Kidney (tissue), 13 donors: ENCODE measurements at regions not wholly inside any gene's neighbourhood (a gene's known extent, or its start where the extent isn't known, plus 50 kb on each side); places are given as distances from the start of the nearest gene placed in this dataset.

Experiments used
- DNase-seq, 5 donors: peaks; one replicate each; pipeline ENCODE4 v3.0.0-alpha.2; 2013 to 2020
- FAIRE-seq: peaks from 2 replicates; lab custom pipeline; 2012; peaks lifted over from hg19 to GRCh38; lab: Jason Lieb, UNC
- H3K27ac ChIP-seq, 2 donors: one replicate each; pipeline ENCODE4 v1.7.0; 2013; ENCODE audit warnings: low read depth in 2 of 2, low read length in 2 of 2, inconsistent platforms in 1 of 2
- H3K27me3 ChIP-seq: one replicate; pipeline ENCODE4 v1.7.1; 2013; ENCODE audit warnings: low read length, inconsistent platforms; ENCODE audit not compliant: control insufficient read depth, insufficient read depth
- H3K36me3 ChIP-seq, 3 donors: one replicate each; pipeline versions ENCODE4 v1.7.0 to v1.7.1; 2013; ENCODE audit warnings: low read length in 3 of 3, control low read depth in 1 of 3, inconsistent platforms in 1 of 3; ENCODE audit not compliant: insufficient read depth in 3 of 3, control insufficient read depth in 2 of 3
- H3K4me1 ChIP-seq, 3 donors: one replicate each; pipeline versions ENCODE4 v1.7.0 to v1.7.1; 2013; ENCODE audit warnings: low read length in 3 of 3, inconsistent platforms in 1 of 3, low read depth in 1 of 3; ENCODE audit not compliant: control insufficient read depth in 2 of 3, insufficient read depth in 2 of 3
- H3K4me3 ChIP-seq, 3 donors: one replicate each; pipeline versions ENCODE4 v1.7.0 to v1.8.1; 2013; ENCODE audit warnings: low read length in 3 of 3, control low read depth in 1 of 3, inconsistent platforms in 1 of 3
- H3K9ac ChIP-seq, 3 donors: one replicate each; pipeline versions ENCODE4 v1.7.0 to v1.7.1; 2013; ENCODE audit warnings: low read length in 3 of 3, control low read depth in 1 of 3, inconsistent platforms in 1 of 3
- H3K9me3 ChIP-seq, 3 donors: one replicate each; pipeline versions ENCODE4 v1.7.0 to v1.7.1; 2013; ENCODE audit warnings: low read length in 3 of 3, control low read depth in 1 of 3, inconsistent platforms in 1 of 3; ENCODE audit not compliant: control insufficient read depth in 2 of 3, insufficient read depth in 1 of 3
- intact Hi-C: fragments of 100-400 bp; cut with DNase I; formaldehyde crosslinking; loops from one replicate; pipeline ENCODE4 v1.11.1; 2022
- TF ChIP-seq, protein P1 (sequence below): IDR thresholded peaks from 3 replicates; pipeline ENCODE4 v1.5.1; 2012; ENCODE audit warnings: mild to moderate bottlenecking, moderate library complexity, borderline replicate concordance; ENCODE audit not compliant: insufficient read depth; ENCODE audit errors: extremely low read depth
- donor health status: control.
- donor health status: control.
- donor health status: control.
- donor health status: control.
- donor health status: control.
- donor health status: DM: yes; HTN: yes; CAD: no.
- donor health status: Normal renal cell carcinoma (clear cell type).

DNA sequence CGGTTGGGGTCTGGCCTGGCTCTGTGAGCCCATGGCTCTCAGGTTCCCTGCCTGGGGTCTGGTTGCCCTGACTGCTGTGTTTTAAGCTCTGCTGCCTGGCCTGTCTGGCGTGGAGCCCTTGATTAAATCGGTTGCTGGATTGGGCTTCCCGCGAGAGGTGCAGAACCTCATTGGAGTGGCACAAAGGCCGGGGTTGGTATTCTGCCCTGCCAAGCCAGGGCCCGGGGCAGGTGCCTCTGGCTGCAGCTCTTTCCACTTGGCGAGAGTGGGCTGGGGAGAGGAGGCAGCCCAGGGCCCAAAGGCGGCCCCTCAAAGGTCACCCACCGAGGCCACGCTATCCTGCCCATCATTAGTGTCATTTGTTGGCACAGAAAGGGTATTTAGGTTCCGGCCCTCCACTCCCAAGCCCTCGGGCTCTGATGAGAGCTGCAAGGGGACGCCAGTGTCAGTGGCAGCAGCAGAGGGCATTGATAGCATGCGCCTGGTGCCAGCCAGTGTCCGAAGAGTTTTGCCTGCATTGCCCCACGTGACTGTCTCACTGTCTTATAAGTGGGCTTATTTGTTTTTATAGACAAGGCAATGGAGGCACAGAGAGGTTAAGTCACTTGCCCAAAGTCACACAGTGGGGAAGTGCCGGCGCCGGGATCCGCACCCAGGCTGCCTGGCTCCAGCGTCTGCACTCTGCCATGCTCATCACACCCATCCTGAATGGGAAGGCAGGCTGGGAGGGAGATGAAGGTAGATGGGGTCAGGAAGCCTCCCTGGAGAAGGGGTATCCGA, 68.0 kb upstream of the CIBAR2 start:
- FAIRE-seq (no peak), DNase-seq (peak in 1 of 5 donors; percentile 45)
- TF ChIP-seq, protein P1, sequence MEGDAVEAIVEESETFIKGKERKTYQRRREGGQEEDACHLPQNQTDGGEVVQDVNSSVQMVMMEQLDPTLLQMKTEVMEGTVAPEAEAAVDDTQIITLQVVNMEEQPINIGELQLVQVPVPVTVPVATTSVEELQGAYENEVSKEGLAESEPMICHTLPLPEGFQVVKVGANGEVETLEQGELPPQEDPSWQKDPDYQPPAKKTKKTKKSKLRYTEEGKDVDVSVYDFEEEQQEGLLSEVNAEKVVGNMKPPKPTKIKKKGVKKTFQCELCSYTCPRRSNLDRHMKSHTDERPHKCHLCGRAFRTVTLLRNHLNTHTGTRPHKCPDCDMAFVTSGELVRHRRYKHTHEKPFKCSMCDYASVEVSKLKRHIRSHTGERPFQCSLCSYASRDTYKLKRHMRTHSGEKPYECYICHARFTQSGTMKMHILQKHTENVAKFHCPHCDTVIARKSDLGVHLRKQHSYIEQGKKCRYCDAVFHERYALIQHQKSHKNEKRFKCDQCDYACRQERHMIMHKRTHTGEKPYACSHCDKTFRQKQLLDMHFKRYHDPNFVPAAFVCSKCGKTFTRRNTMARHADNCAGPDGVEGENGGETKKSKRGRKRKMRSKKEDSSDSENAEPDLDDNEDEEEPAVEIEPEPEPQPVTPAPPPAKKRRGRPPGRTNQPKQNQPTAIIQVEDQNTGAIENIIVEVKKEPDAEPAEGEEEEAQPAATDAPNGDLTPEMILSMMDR, result no peak

DNA sequence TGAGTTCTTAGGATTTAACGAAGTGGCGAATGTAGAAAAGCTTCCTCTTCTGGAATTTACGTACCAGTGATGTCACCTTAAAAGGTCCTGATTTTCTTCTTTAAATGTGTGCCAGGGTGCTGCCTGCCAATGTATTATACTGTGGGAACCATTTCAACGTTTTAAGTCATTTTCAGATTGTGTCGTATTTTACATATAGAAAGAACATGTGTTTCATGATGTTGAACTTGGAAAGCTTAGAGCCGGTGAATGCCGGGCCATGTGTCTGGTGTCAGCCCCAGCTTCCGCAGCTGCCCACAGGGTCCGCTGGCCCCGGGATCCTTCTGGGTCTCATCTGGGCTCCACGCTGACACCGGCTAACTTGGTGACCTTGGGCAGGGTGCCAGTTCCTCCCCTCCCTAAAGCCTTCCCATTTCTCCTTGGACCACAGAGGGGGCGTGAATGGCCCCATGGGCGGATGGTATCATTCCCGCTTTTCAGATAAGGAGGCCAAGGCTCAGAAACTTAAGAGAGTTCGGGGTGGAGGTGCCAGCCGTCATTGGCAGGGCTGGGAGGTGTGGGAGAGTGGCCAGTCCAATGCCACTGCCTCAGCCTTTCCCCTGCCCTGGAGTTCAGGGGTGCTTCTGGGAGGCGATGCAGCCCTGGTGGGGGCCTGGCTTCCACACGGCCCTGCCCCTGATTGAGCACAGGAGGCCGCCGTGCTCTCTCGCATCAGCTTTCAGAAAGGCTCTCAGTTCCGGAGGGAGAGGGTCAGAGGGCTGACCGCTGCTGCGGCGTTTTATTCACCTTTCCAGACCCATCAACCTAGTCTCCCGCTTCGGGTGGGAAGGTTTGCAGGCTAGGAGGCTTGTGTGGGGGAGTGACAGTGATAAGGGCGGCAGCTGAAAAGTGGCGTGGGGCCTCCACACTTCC, 68.8 kb upstream of the CIBAR2 start:
- Histone ChIP-seq H3K4me1 (no peaks in the 10 kb centered on the region), H3K9me3 (peaks cover 0 to 10% (median 0%) of the 10 kb centered on the region in 3 donors), H3K36me3 (peaks cover 0 to 3% (median 0%) of the 10 kb centered on the region in 3 donors), H3K4me3 (no peak overlapping the region), H3K9ac (no peak overlapping the region), H3K27me3 (no peaks in the 10 kb centered on the region), H3K27ac (no peak overlapping the region)
- intact Hi-C loops, result no loop called here
- TF ChIP-seq, protein P1, result no peak
- DNase-seq (peak in 2 of 5 donors; percentile 50 to 60), FAIRE-seq (no peak)

More for the DNA sequence above, 68.0 kb upstream of the CIBAR2 start:
- no peak overlapping the region for H3K27ac ChIP-seq
- no peak overlapping the region for H3K9ac ChIP-seq
- H3K9me3 ChIP-seq, result peaks cover 0 to 10% (median 0%) of the 10 kb centered on the region in 3 donors
- H3K4me3 ChIP-seq, result no peak overlapping the region
- H3K27me3 ChIP-seq, result no peaks in the 10 kb centered on the region
- H3K36me3 ChIP-seq, result peaks cover 0 to 3% (median 0%) of the 10 kb centered on the region in 3 donors
- peaks cover 0 to 2% (median 0%) of the 10 kb centered on the region in 3 donors for H3K4me1 ChIP-seq
- intact Hi-C loops, result no loop called here

DNA sequence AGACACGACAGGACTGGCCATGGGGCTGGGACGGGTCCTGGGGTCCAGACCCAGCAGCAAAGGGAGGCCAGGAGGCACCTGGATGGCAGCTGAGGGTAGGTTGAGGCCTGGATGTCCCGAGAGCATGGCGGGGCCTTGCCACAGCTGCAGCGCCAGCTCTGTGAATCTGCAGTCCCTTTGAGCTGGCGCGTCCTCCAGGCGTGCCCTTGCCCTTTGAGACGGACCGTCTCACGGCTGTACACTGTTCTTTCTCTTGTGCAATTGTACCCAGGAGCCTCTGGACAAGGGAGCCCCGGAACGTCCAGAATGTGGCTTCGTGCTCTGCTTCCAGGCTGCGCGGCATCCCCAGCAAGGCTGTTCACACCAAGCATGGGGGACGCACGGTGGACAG, 69.5 kb upstream of the CIBAR2 start:
- Histone ChIP-seq H3K9me3 (peaks cover 0 to 10% (median 0%) of the 10 kb centered on the region in 3 donors), H3K27me3 (no peaks in the 10 kb centered on the region), H3K36me3 (peaks cover 0 to 3% (median 0%) of the 10 kb centered on the region in 3 donors), H3K4me1 (no peaks in the 10 kb centered on the region), H3K9ac (no peak overlapping the region), H3K27ac (no peak overlapping the region), H3K4me3 (no peak overlapping the region)
- peak in 1 of 5 donors; percentile 63 for DNase-seq
- TF ChIP-seq, protein P1, result no peak
- intact Hi-C loops, result no loop called here
- FAIRE-seq, result no peak
